ENCODE measurements at regions not wholly inside any gene's neighbourhood (a gene's known extent, or its start where the extent isn't known, plus 50 kb on each side); places are given as distances from the start of the nearest gene placed in this dataset.
A peak's percentile ranks its signal among the peaks of the same experiment; 100 is the strongest.

DNA sequence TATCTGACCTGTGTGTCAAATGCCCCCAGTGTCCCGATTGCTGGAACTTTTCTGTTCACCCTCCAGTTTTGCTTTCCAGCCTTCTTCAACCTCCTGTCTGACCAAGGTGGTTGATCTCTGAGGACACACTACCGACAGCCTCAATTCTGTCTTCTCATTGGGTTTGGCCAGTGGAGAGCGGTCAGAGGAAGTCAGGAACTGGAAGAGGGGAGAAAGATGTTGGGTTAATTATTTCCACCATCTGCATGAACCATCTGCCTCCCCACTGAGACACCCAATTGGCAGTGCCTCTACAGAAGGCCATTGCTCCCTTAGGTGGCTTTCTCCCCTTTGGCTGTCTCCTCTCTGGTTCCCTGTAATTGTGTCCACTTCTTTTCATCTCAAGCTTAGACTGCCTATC, 154.3 kb upstream of the RAI14 start:
- DNase-seq: no peak

DNA sequence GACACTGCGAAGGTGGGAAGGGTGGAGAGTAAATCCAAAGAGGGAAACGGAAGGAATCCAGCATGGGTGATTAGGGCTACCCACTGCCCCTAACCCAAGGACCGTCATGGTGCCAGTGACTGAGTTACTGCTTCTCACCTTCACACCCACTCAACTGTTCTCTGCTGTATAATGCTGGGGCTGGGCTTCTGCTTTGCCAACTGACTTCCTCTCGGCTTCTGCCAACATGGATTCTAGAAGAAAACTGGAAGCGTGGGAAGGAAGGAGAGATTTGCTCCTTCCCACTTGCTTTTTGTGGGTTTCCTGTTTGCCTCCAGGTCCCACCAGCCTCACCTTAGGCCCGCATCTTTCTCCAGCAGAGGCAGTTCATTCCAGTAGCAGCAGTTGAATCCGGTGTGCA, 153.5 kb upstream of the RAI14 start:
- DNase-seq: no peak

DNA sequence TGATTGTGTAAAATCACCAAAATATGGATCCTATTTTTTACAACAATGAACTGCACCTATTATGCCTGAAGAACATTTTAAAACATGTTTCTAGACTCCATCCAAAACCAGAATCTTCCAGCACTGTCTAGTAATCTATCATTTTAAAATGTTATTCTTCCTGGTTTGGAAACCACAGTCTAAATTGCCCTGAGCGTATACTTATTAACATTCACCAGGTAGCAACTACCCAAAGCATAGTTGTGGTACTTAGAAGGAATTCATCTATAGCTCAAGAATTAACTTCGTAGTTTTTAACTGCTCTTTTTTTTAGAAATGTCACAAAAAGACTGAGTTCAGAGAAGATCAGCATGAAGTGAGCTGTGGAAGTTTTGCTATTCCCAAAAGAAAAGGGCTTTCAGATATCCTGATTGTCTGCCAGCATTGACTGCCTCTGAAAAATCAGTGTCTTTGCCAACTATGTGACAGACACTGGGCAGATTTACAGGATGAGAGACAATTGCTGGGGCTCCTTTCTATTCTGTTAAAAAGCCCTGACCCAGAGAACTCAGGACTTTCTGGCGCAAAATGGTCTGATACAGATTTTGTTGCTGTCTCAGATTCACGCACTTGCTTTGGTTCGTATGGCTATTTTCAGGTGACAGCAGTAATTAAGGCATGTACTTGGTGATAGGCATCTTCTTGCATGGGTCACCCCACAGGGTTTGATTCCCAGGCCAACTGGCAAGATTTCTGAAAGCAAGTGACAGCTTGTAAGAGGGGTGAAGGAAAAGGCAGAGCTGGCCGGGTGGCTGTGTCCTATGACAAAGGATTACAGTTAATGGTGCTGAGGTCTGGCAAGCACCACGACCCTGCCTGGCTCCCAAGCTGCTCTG, 152.5 kb upstream of the RAI14 start:
- peak in 36 of 58 donors; percentile 9 to 88 (median 63) for DNase-seq

DNA sequence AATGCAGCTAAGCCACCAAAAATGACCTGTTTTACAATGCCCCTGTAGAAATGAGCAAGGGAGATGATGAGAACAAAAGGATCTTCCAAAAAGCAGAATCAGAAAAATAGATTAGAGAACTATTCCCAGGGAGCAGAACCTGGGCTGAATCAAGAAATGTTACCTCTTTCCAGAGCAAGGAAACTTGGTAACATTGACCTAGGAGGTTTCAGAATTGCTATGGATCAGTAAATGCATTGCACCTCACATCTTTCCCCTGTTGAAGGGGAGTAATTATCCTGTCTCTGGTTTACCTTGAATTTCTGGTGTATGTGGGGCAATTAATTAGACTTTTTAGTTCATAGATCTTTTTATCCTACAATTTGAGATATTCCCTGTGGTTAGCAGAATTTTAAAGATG, 151.2 kb upstream of the RAI14 start:
- DNase-seq: no peak

DNA sequence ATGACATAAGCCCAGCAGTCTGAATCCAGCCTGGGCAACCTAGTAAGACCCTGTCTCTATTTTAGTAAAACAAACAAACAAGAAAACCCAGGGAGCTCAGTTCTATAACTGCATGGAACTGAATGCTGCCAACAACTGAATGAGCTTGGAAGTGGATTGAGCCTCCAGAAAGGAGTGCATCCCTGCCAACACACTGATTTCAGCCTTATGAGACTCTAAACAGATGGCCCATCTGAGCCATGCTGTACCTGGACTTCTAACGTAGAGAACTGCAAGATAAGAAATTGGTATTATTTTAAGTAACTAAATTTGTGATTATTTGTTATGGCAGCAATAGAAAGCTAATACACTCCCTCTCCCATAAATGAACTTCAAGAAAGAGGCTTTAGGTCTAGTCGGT, 150.4 kb upstream of the RAI14 start:
- DNase-seq: no peak

DNA sequence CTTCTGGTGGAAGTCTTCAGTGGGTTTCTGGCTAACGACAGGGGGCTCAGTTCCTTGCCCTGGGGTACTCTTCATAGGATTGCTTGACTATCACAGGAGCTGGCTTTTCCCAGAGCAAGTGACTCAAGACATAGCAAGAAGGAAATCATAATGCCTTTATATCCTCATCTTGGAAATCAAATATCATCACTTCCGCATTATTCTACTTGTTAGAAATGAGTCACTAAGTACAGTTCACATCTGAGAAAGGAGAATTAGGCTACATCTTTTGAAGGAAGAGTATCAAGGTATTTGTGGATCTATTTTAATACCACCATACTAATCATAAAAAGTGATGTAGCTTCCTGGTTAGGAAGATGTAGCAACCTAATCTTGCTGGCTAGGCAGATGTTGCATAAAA, 148.2 kb upstream of the RAI14 start:
- no peak for DNase-seq

DNA sequence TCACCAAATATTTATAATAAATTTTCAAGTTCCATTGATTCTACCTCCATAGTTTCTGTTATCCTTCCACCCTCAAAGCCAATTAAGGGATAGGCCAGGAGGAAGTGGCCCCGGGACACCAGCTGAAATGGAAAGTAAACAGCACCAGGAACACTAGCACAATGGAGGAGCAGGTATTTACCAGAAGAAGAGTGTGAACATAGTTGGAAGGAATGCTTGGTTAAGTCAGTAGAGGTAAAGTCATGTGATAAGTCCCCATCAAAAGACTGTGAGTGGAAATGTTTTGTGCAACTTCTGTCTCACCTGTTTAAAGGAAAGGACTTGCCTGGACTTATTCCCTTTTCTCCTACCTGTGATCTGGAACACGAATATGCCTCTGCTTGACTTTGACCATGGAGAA, 146.7 kb upstream of the RAI14 start:
- no peak for DNase-seq

DNA sequence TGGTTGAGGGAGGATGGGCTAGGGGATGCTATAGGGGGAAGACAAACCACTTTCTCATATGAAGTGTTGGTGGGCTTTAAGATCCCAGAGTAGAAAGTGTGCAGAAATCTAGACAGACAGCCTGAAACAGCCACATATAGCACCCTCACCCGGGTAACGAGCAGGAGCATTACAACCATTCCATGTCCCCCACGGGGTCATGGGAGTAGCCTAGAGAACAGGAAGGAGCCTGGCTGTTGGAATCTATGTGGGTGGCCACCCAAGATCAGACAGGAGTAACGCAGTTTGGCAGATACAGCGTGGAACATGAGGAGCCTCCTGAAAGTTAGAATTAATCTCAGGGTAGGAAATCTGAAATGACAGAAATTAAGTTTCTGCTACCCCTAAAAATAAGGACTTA, 146.1 kb upstream of the RAI14 start:
- no peak for DNase-seq

DNA sequence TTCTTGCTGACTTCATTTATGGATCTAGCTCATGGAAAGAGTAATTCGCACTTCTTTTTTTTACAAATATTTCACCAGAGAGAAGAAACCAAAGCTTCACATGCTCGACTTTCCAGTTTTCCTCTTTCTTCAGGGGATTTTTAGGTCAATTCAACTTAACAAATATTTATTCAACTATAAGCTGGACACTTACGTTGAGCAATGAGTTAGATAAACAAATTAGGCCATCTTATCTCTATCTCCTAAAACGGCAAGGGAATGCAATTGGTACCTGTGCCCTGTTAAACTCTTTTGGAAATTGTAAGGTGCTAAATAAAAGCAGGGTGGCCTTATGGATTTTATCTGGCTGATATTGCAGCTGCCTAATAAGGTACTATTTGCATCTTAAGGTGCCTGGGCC, 145.1 kb upstream of the RAI14 start:
- no peak for DNase-seq

DNA sequence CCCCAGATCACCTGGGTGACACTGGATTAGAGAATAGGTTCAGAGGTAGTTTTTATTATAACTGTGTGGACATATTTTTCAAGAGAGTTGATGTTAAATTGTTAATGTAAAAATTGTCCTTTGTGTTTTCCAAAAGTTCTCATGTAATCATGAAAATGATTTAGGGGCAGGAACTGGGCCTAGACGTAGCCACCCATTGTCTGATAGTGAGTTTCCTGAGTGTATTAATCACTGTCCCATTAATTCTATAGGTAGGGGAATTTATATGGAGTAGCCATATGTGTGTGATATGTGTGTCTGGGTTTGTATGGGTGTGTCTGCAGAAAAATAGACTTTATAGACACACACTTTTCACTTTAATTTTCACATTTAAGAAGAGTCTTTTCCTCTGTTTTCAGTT, 144.6 kb upstream of the RAI14 start:
- DNase-seq: no peak

DNA sequence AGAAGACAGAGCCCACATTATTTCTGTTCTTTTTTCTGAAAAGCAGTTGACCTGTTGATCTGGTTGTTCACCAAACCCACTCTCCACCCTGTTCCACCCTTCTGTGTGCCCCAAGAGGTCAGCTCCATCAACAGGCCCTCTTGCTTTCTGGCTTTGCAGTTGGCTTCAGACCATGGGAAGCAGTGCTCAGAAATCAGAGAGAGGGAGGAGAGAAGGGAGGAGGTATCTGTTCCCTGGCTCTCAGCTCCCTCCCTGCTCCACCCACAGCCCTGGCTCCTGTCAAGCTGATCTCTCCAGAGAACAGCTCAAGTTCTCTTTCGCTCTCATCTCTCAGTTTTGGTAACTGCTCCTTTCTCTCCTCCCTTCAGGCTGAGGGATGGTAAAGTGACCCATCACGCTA, 144.2 kb upstream of the RAI14 start:
- no peak for DNase-seq

DNA sequence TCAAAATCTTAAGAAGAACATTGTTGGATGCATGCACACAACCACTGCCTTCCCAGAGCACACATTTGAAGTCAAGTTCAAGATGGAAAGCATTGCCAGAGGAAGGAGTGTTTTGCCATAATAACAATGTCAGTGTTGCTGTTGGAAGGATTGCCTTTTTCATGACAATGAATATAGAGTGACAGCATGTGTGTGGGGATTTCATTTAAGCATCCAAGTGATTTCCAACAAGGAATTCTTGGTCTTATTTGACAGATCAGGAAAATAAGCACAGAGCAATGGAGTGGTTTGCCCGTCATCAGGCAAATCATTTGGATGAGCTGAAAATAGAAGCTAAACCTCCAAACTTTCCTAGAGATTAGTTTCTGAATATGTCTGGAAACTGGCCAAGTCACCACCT, 140.0 kb upstream of the RAI14 start:
- no peak for DNase-seq

DNA sequence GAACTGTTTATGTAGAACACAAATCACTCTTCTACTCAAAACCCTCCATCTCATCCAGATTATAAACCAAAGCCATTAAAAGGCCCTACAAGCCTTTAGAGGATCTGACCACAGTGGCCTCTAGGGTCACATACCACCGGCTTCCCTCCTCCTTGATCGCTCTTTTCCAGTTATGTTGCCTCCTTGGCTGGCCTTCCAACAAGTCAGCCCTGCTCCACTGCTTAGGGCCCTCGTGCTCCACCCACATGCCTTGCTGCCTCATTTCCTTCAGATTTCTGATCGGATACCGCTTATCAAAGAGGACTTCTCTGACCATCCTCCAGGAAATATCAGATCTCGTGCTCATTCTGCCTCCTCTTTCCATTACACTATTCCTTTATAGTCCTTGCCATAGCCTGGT, 139.4 kb upstream of the RAI14 start:
- no peak for DNase-seq

DNA sequence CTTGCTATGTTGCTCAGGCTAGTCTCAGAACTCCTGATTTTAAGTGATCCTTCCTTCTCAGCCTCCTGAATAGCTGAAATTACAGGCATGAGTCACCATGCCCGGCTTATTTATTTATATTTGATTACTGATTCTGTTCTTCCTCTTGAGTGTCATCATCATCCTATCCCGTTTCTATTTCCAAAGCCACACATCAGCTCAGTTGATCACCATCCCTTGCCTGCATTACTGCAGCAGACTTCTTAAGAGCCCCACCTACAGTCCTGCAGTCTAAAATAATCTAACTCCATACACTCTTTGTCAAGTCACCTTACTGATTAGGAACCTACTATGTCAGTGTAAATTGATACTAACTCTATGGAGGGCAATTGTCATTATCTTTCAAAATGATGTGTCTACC, 138.9 kb upstream of the RAI14 start:
- no peak for DNase-seq

DNA sequence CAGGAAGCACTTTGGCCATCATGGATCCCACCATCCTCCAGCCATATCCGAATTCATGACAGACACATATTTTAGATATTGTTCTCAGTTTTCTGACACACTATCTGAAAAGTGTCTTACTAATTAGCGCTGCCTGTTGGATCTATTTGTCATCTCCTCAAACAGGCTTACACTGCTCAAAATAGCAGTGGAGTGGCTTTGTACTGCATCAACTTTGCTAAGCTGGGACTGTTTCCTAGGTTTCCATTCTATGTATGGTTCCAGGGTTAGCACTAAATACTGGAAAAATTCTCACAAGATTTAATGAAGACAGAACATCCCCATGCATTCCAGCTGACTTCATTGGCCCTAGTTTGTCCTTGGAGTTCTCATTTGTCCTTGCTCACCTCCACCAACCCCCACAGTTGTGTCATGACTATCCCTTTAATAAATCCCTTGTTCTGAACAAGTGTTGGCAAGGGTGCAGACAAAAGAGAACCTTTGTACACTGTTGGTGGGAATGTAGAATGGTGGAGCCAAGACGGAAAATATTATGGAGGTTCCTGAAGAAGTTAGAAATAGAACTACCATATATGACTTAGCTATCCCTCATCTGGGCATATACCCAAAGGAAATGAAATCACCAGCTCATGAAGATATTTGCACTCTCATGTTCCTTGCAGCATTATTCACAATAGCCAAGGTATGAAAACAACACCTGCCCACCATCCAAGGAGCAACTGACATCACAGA, 136.5 kb upstream of the RAI14 start:
- DNase-seq: no peak

DNA sequence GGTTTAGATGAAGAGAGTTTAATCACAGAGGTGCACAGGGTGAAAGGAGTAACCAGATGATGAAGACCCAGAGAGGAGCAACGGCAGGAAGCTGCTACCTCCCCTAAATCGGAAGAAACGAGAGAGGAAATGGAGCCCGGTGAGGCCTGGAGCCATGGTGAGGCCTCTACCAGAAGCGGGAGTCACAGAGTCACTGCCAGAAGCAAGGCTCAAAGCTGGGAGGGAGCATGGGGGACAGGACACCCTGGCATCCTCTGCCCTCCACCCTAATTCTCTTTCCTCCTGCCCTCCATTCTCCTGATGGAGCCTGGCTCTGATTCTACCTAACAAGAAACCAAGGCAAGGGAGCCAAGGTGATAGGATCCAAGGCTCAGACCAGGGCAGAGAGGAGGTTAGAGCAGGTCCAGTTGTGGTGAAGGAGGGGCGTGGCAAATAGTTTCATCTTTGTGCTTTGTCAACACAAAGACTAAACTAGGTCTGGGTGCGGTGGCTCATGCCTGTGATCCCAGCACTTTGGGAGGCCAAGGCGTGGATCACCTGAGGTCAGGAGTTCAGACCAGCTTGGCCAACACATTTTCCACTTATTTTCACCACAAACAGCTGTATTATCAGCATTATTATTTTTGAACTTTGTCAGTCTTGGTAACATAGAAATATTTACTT, 134.4 kb upstream of the RAI14 start:
- no peak for DNase-seq

DNA sequence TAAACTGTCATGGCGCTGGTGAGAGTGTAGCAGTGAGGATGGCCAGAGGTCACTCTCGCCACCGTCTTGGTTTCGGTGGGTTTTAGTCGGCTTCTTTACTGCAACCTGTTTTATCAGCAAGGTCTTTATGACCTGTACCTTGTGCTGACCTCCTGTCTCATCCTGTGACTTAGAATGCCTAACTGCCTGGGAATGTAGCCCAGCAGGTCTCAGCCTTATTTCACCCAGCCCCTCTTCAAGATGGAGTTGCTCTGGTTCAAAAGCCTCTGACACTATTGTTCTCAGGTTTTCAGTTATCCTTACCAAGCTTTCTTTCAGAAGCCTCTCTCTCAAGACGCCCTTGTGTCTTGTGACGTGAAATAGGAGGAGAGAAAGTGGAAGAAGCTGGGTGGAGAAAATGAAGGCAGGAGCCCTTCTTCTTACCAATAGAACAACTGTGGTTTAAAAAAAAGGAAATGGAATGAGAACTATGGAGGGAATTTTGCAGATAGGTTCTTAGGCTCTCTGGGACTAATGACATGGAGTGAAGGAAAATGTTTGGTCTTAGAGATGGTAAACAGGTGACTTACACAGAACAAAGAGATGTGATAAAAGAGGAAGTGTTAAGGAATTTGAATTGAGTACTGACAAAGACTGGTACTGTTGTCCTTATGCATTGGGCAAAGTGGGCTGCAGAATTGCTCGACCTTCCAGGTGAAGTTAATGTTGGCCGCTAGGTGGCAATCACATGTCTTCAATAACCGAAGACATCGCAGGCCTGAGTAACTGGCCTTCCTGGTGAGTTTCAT, 133.3 kb upstream of the RAI14 start:
- peak in 50 of 58 donors; percentile 9 to 82 (median 48) for DNase-seq

DNA sequence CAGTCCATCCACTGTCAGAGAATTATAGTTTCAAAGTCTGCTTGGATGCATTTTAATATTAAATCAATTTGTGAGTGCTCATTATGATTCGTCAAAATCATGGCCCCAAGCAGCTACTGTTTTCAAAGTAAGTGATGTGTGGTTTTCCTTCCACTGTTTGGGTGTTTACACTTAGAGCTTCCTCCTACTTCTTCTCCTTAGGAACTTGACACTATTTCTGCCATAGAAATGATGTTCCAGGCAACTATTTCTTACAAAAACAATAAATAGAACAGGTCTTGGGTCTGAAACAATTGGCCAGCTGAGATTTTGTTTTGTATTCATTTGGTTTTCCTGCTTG, 132.8 kb upstream of the RAI14 start:
- no peak for DNase-seq

DNA sequence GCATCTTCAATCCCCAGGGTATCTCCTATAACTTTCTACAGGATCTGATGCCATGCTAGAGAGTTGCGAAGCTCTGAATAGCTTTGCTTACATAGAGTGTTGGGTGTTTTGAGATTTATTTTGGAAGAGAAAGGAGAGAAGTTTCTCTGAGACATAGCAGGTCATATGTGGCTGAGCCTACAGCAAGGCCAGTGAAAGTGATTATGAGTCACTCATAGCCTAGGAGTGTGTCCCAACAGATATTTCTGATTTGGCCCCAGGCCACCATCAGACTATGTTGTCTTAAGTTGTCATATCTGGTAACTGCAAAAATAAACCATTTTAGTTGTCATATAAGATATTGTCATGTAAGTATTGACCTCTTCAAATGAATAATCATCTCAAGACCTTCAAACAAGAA, 132.0 kb upstream of the RAI14 start:
- no peak for DNase-seq

DNA sequence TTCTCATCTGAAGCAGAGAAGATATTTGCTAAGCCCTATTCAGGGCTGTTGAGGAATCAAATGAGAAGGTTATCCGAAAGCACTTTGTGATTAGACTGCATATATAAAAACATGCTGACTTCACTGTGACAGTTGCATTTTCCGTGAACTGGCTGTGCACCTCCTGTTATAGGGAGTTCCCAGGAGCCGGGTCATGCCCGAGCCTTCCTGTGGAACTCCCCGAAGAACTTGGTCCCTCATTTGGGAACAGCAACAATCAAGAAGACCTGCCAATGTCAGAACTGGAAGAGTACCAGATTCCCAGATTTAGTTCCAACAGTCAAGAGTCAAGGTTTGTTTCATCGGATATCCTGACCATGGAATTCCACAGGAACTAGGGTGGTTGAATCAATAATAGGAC, 130.4 kb upstream of the RAI14 start:
- DNase-seq: no peak

DNA sequence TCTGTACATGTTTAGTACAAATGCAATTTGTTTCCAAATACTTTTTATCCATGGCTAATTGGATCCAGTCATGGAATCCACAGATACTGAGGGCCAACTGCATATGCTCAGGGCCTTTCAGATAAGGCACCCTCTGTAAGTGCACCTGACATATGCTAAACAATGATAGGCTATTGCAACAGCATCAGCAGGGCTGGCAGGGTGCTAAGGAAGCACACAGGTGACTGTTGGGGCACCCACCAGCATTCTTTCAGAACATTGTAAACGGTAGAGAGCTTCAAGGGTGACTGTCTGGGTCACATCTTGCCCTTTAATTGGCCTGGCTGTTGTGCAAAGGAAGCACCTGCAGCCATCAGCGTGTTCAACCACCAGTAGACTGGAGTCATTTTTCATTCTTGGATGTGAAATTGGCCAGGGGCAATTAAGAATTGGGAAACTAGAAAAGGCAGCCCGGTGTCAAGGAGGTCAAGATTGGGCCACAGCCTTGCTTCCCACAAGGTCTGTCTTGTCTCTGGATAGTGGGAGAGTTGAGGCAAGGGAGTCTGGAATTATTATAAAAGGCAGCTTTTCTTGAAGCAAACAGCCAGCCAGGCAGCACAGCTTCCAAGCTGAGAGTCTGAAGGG, 129.3 kb upstream of the RAI14 start:
- no peak for DNase-seq

Data from anterior cingulate cortex (tissue), 58 donors.